ENCODE measurements at regions not wholly inside any gene's neighbourhood (a gene's known extent, or its start where the extent isn't known, plus 50 kb on each side); places are given as distances from the start of the nearest gene placed in this dataset.

GRCh38 chr20:57877131-57877824 is 167.5 kb upstream of the PMEPA1 start:
- TF ChIP-seq CTCF (IDR thresholded peaks at IDR 0.05; ENCODE audit: low read depth, low read length) = no peak
- no peak for TF ChIP-seq EZH2phosphoT487 (IDR thresholded peaks at IDR 0.05; ENCODE audit: low read depth)
